Panc1 (cell line): ENCODE measurements at regions not wholly inside any gene's neighbourhood (a gene's known extent, or its start where the extent isn't known, plus 50 kb on each side); places are given as distances from the start of the nearest gene placed in this dataset.

Source experiments
- POLR2AphosphoS5 ChIP-seq: IDR thresholded peaks from 2 replicates; pipeline ENCODE4 v1.6.1; 2012; ENCODE audit warnings: mild to moderate bottlenecking, low read depth, low read length, moderate library complexity
- SIN3A ChIP-seq: IDR thresholded peaks from 2 replicates; pipeline ENCODE4 v1.6.1; 2012; ENCODE audit warnings: low read depth, mild to moderate bottlenecking, low read length, moderate library complexity, borderline replicate concordance; ENCODE audit not compliant: insufficient read depth
- TCF7L2 ChIP-seq: IDR thresholded peaks from 2 replicates; pipeline ENCODE4 v1.6.1; 2011; ENCODE audit warnings: mild to moderate bottlenecking, low read depth, low read length, inconsistent platforms
- TF ChIP-seq, protein P1 (sequence below): fragments of 450-650 bp; IDR thresholded peaks from 2 replicates; pipeline ENCODE4 v1.5.1; 2017; ENCODE audit warnings: mild to moderate bottlenecking
- TF ChIP-seq, protein P2 (sequence below), 2 experiments: IDR thresholded peaks; 2 replicates each; pipeline ENCODE4 v1.6.1; 2011 to 2012; ENCODE audit warnings: low read depth in 2 of 2, control low read depth in 1 of 2, low read length in 1 of 2, mild to moderate bottlenecking in 1 of 2, moderate library complexity in 1 of 2; ENCODE audit not compliant: insufficient read depth in 1 of 2

DNA sequence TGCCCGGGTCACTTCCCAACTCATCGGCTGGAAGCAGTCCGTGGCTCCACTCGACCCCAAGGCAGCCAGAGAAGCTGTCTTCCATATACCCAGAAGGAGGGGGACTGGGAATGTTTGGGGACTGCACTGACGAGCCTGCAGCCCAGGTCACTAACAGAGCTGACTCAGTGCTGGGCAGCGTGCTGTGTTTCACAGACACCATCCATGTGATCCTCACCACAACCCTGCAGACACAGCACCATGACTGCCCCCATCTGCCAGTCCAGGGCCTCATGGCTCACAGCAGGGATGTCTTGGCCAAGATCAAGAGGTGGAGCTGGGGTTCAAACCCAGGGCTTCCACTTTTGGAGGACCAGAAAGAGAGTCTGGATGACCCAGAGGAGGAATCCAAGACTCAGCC is 67.9 kb downstream of the KLHDC7A start:
- TF ChIP-seq, protein P1, sequence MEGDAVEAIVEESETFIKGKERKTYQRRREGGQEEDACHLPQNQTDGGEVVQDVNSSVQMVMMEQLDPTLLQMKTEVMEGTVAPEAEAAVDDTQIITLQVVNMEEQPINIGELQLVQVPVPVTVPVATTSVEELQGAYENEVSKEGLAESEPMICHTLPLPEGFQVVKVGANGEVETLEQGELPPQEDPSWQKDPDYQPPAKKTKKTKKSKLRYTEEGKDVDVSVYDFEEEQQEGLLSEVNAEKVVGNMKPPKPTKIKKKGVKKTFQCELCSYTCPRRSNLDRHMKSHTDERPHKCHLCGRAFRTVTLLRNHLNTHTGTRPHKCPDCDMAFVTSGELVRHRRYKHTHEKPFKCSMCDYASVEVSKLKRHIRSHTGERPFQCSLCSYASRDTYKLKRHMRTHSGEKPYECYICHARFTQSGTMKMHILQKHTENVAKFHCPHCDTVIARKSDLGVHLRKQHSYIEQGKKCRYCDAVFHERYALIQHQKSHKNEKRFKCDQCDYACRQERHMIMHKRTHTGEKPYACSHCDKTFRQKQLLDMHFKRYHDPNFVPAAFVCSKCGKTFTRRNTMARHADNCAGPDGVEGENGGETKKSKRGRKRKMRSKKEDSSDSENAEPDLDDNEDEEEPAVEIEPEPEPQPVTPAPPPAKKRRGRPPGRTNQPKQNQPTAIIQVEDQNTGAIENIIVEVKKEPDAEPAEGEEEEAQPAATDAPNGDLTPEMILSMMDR: no peak
- no peak for TF ChIP-seq POLR2AphosphoS5
- TF ChIP-seq SIN3A: no peak
- TF ChIP-seq, protein P2, sequence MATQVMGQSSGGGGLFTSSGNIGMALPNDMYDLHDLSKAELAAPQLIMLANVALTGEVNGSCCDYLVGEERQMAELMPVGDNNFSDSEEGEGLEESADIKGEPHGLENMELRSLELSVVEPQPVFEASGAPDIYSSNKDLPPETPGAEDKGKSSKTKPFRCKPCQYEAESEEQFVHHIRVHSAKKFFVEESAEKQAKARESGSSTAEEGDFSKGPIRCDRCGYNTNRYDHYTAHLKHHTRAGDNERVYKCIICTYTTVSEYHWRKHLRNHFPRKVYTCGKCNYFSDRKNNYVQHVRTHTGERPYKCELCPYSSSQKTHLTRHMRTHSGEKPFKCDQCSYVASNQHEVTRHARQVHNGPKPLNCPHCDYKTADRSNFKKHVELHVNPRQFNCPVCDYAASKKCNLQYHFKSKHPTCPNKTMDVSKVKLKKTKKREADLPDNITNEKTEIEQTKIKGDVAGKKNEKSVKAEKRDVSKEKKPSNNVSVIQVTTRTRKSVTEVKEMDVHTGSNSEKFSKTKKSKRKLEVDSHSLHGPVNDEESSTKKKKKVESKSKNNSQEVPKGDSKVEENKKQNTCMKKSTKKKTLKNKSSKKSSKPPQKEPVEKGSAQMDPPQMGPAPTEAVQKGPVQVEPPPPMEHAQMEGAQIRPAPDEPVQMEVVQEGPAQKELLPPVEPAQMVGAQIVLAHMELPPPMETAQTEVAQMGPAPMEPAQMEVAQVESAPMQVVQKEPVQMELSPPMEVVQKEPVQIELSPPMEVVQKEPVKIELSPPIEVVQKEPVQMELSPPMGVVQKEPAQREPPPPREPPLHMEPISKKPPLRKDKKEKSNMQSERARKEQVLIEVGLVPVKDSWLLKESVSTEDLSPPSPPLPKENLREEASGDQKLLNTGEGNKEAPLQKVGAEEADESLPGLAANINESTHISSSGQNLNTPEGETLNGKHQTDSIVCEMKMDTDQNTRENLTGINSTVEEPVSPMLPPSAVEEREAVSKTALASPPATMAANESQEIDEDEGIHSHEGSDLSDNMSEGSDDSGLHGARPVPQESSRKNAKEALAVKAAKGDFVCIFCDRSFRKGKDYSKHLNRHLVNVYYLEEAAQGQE (IDR thresholded peaks at IDR 0.05; ENCODE audit: insufficient read depth in 1 of 2, low read depth in 2 of 2, low read length in 1 of 2): no peak
- no peak for TF ChIP-seq TCF7L2
